AG09309 (cell line): ENCODE measurements at regions not wholly inside any gene's neighbourhood (a gene's known extent, or its start where the extent isn't known, plus 50 kb on each side); places are given as distances from the start of the nearest gene placed in this dataset.

ENCODE experiments used
- DNase-seq: peaks from one replicate; pipeline ENCODE4 v3.0.0-alpha.2; 2010; ENCODE audit warnings: low read depth
- H3K4me3 ChIP-seq: 2 replicates; pipeline ENCODE4 v1.5.1; 2011; ENCODE audit warnings: mild to moderate bottlenecking, low read depth, low read length, moderate library complexity; ENCODE audit not compliant: control insufficient read depth
- TF ChIP-seq, protein P1 (sequence below): IDR thresholded peaks from 2 replicates; pipeline ENCODE4 v1.5.1; 2011; ENCODE audit warnings: mild to moderate bottlenecking, low read depth, low read length, inconsistent platforms; ENCODE audit not compliant: insufficient read depth, control insufficient read depth; ENCODE audit errors: missing control alignments

DNA sequence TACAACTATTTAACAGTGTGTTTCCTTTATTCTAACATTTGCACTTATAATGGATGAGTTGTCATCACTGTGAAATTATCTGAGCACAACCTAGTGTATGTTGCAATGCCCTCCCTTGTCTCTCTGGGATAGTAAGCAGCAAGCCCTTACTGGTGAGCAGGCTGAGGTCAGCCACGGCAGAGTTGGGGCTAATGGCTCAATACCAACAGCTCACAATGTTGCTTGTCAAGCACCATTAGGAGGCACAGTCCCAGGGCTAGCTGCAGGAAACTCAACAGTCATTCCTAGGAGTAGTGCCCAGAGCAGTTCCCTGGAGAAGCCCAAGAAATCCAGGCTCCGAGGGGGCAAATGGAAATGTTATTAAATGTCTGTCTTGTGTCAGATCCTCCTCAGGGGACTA lies 858.4 kb downstream of the GRID1 start:
- H3K4me3 ChIP-seq = no peak overlapping the region
- TF ChIP-seq, protein P1, sequence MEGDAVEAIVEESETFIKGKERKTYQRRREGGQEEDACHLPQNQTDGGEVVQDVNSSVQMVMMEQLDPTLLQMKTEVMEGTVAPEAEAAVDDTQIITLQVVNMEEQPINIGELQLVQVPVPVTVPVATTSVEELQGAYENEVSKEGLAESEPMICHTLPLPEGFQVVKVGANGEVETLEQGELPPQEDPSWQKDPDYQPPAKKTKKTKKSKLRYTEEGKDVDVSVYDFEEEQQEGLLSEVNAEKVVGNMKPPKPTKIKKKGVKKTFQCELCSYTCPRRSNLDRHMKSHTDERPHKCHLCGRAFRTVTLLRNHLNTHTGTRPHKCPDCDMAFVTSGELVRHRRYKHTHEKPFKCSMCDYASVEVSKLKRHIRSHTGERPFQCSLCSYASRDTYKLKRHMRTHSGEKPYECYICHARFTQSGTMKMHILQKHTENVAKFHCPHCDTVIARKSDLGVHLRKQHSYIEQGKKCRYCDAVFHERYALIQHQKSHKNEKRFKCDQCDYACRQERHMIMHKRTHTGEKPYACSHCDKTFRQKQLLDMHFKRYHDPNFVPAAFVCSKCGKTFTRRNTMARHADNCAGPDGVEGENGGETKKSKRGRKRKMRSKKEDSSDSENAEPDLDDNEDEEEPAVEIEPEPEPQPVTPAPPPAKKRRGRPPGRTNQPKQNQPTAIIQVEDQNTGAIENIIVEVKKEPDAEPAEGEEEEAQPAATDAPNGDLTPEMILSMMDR = no peak
- DNase-seq = no peak

DNA sequence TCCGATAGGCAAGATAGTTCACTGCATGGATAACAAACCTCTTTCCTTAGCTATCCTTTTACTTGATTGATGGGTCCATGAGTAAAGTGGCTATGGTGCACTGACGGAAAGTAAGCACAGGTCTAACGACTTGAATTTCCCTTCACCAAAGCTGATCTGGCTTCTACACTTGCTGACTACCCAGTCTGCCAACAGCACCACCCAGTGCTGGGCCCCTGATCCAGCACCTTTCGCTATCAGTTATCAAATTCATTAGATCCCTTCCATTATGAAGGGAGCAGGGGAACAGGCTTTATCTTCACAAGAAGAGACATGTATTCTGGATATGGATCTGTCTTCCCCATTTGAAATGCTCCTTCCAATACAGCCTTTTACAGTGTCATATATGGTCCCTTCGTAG lies 855.9 kb downstream of the GRID1 start:
- no peak for DNase-seq
- TF ChIP-seq, protein P1 = no peak
- no peak overlapping the region for H3K4me3 ChIP-seq

DNA sequence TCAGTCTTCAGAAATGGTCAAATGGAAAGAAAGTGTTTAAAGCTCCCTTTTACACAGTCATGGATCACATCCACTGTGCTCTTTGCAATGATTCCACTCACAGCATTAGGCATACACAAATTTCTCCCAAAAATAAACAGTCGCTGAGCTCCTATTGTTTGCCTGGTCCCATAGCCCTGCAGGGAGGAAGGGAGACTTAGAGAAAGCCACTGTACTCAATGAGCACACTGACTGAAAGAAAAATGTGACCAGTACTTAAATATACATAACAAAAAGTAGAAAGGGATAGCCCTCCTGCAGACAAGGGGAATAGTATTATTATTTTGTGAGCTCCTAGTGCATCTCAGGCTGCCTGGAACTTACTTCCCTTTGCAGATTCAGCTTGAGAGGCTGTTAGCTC lies 853.2 kb downstream of the GRID1 start:
- no peak overlapping the region for H3K4me3 ChIP-seq
- TF ChIP-seq, protein P1 = no peak
- no peak for DNase-seq

DNA sequence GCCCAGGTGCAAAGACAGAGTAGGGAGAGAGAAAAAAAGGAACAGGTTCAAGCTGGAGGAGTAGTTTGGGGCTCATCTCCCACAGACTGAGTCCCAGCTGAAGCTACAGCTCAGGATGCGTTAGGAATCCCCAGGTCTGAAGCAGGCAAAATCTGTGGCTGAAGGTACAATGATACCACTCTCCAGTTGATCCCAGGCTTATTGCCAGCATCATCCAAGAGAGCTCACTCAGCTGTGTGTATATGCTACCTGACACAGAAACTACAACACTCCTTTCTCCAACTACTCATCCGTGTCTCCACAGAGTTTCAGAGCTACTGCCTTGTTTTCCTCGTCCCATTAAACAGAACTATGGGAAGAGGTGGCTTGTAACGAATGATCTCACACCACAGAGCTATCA lies 851.3 kb downstream of the GRID1 start:
- TF ChIP-seq, protein P1 = no peak

DNA sequence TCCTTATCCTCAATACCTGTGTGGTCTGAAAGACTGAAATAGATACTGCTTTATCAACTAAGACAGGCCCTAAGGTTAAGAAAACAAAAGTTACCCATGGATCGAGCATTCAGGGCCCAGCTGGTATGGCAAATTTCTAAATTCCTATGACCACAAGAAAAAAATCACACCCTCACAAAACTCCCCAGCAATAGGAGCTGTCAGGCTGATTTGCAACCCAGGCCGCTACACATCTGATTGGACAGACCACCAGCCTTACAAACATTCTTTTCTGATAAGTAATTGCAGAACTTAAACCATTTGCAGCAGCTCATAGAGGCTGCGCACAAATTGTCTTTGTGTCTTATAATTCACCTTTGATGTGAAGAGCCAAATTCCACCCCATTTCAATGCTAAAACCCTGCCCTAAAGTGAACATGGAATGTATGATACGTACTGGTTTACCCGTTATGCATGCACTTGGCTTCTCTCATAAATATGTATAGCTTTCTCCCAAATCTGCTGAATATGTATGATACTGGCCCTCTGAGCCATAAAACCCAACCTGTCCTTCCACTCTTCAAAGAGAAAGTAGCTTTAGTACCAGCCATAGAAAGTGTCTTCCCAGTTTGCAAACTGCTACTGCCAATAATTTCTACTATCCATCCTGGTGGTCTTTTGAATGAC lies 842.5 kb downstream of the GRID1 start:
- no peak for DNase-seq
- no peak overlapping the region for H3K4me3 ChIP-seq
- TF ChIP-seq, protein P1 = no peak

More for the DNA sequence above, 851.3 kb downstream of the GRID1 start:
- no peak for DNase-seq
- no peak overlapping the region for H3K4me3 ChIP-seq

DNA sequence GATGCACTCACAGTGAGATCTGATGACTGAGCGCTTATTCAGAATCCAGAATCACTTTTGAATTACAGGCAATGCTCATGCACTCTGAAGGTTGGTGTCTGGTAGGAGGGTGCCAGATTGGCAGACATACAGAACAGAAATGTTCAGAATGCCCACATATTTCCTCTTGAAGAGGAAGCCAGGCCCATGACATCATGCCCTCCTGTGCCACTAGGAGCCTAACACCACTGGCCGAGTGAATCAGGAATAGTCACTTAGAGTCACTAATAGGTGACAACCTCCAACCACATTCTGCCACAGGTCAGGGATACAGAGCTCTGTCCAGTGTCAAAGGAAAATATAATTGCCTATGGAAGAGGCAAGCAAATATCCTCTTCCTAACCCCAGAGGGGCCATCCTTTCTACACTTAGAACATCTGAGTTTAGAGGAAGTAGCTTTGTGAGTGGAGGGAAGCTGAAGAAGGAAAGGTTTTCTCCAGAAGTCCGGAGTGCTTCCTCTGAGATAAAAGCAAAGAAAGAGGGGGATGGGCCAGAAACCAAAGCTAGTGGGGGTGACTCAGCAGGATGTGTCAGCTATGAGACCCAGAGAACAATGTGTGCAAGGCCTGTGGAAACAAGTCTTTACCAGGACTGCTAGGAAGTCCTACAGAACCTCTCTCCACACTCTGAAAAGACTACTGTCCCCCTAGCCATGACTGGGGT lies 838.8 kb downstream of the GRID1 start:
- H3K4me3 ChIP-seq = no peak overlapping the region
- TF ChIP-seq, protein P1 = no peak
- no peak for DNase-seq
